Nephron progenitor cell (in vitro differentiated cells): ENCODE measurements at regions not wholly inside any gene's neighbourhood (a gene's known extent, or its start where the extent isn't known, plus 50 kb on each side); places are given as distances from the start of the nearest gene placed in this dataset.

Source experiments
- DNase-seq: peaks from one replicate; pipeline ENCODE4 v3.0.0; 2021
- H3K27ac Mint-ChIP-seq: 2 replicates; pipeline ENCODE4 v1.8.0; 2021; ENCODE audit warnings: mild to moderate bottlenecking, moderate library complexity, mixed read lengths
- H3K27me3 Mint-ChIP-seq: 2 replicates; pipeline ENCODE4 v1.8.0; 2021; ENCODE audit warnings: mild to moderate bottlenecking, low read depth, mixed read lengths; ENCODE audit not compliant: poor library complexity
- H3K36me3 Mint-ChIP-seq: 2 replicates; pipeline ENCODE4 v1.8.0; 2021; ENCODE audit warnings: low read depth, mixed read lengths
- H3K4me1 Mint-ChIP-seq: 2 replicates; pipeline ENCODE4 v1.8.0; 2021; ENCODE audit warnings: mixed read lengths
- H3K4me3 Mint-ChIP-seq: 2 replicates; pipeline ENCODE4 v1.8.0; 2021; ENCODE audit warnings: mild to moderate bottlenecking, moderate library complexity, mixed read lengths
- H3K9me3 Mint-ChIP-seq: 2 replicates; pipeline ENCODE4 v1.8.0; 2021; ENCODE audit warnings: mild to moderate bottlenecking, moderate library complexity, mixed read lengths
- TF ChIP-seq, protein P1 (sequence below): fragments of 200-600 bp; sonication (generic); IDR thresholded peaks from 2 replicates; pipeline ENCODE4 v1.5.0; 2021; ENCODE audit warnings: antibody characterized with exemption

DNA sequence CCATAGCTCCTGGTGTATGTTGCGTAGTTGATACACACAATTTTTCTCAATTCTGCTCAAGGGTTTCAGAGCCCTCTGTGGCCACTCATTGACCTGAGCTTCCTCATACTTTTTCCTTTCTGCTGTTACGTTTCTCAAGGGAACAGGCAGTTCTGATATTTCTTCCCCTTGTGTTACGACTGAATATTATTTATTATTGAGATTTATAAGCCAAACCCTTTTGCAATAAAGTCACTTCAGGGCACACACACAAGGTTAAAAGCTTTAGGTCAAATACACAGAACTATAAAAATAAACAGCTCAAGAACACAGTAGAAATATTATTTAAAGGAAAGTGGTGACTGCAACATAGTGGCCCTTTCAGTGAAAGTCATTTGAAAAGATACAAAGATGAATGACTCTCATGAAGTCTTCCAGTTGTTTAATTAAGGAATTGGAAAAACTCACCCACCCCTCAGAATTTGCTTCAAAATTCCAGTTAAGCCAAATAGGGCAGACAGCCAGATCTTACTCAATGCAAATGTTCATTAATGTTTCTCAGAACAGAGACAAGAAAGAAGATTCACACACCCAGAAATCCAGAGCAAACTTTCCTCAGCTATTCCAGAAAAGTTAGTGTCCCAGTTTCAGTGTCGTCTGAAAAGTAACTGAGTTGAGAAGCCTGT lies 179.7 kb downstream of the TRIB2 start:
- Mint-ChIP-seq H3K27me3 (peaks cover 7% of the 10 kb centered on the region), H3K4me1 (no peaks in the 10 kb centered on the region), H3K27ac (no peak overlapping the region), H3K4me3 (no peak overlapping the region), H3K36me3 (peaks cover 11% of the 10 kb centered on the region), H3K9me3 (peaks cover 30% of the 10 kb centered on the region)
- TF ChIP-seq, protein P1, sequence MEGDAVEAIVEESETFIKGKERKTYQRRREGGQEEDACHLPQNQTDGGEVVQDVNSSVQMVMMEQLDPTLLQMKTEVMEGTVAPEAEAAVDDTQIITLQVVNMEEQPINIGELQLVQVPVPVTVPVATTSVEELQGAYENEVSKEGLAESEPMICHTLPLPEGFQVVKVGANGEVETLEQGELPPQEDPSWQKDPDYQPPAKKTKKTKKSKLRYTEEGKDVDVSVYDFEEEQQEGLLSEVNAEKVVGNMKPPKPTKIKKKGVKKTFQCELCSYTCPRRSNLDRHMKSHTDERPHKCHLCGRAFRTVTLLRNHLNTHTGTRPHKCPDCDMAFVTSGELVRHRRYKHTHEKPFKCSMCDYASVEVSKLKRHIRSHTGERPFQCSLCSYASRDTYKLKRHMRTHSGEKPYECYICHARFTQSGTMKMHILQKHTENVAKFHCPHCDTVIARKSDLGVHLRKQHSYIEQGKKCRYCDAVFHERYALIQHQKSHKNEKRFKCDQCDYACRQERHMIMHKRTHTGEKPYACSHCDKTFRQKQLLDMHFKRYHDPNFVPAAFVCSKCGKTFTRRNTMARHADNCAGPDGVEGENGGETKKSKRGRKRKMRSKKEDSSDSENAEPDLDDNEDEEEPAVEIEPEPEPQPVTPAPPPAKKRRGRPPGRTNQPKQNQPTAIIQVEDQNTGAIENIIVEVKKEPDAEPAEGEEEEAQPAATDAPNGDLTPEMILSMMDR: no peak
- no peak for DNase-seq

DNA sequence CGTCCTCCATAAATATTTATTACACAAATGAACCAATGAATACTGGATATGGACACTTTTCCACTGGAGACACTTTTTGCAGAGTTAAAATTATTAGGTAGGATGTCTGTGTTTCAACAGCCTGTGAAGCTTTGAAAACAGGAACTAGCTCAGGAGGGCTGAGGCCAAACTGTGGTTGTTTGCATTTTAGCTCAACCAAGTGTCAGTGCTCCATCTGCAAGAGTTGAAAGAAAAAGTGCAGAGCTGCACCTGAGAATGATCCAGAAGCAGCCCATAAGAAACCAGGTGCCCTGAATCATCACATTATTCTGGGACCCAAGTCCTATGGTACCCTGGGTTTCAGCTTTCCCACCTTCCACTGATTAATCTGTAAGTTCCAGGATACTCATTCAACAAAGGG lies 180.4 kb downstream of the TRIB2 start:
- H3K4me3 Mint-ChIP-seq: no peak overlapping the region
- H3K36me3 Mint-ChIP-seq: peaks cover 4% of the 10 kb centered on the region
- peaks cover 3% of the 10 kb centered on the region for H3K27me3 Mint-ChIP-seq
- H3K27ac Mint-ChIP-seq: no peak overlapping the region
- no peaks in the 10 kb centered on the region for H3K4me1 Mint-ChIP-seq
- TF ChIP-seq, protein P1: no peak
- peaks cover 23% of the 10 kb centered on the region for H3K9me3 Mint-ChIP-seq
- DNase-seq: no peak

DNA sequence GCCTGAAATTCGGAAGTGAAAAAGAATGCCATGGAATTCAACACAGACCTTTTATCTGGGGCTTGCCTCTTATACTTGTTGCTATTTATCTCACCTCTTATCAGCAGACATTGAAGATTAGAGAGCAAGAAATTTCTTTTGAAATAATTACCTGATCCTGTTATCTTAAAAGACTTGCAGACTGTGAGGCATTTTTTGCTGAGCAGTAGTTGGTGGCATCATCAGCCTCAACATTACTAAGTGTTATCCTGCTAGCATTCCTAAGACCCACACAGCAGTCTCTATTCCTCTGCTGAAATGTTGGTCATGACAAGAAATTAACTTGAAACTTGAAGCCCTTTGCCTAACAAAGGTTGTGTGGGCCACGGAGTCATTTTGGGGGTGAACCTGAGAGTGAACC lies 186.5 kb downstream of the TRIB2 start:
- TF ChIP-seq, protein P1: no peak
- no peak for DNase-seq
- no peak overlapping the region for H3K27ac Mint-ChIP-seq
- H3K36me3 Mint-ChIP-seq: no peaks in the 10 kb centered on the region
- no peaks in the 10 kb centered on the region for H3K9me3 Mint-ChIP-seq
- H3K4me1 Mint-ChIP-seq: no peaks in the 10 kb centered on the region
- no peak overlapping the region for H3K4me3 Mint-ChIP-seq
- no peaks in the 10 kb centered on the region for H3K27me3 Mint-ChIP-seq

DNA sequence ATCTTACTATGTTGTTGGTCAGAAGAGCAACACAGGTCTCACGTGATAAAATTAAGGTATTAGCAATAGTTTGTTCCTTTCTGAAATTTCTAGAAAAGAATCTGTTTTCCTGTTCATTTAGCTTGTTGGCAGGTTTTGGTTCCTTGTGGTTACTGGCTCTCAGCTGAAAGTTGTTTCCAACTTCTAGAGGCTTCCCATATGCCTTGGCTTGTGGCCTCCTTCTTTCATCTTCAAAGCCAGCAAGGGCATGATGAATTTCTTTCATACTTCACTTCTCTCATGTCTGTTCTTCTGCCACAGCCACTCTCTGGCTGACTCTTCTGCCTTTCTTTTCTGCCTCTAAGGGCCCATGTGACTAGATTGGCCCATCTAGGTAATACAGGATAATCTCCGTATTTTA lies 193.7 kb downstream of the TRIB2 start:
- TF ChIP-seq, protein P1: no peak
- no peak overlapping the region for H3K4me3 Mint-ChIP-seq
- no peaks in the 10 kb centered on the region for H3K4me1 Mint-ChIP-seq
- DNase-seq: no peak
- H3K9me3 Mint-ChIP-seq: peaks cover 4% of the 10 kb centered on the region
- no peak overlapping the region for H3K27ac Mint-ChIP-seq
- no peaks in the 10 kb centered on the region for H3K27me3 Mint-ChIP-seq
- no peaks in the 10 kb centered on the region for H3K36me3 Mint-ChIP-seq

DNA sequence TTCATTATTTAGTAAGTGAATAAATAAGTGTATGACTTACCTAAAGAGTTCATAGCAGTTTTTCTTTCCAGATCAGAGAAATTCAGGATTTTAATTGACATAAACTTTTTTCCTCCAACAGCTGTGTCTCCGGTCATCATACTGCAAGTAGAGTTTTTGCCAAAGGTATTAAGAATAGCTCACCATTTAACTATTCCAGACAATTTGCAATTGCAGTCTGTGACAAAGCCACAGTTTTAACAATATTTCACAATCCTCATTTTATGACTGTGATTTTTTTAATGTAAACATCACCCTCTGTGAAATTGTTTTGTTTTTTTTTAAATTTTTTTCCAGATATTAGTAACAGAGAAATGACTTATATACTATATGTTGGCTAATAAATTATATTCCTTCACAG lies 199.1 kb downstream of the TRIB2 start:
- Mint-ChIP-seq H3K27ac (no peak overlapping the region), H3K4me1 (no peaks in the 10 kb centered on the region), H3K36me3 (no peaks in the 10 kb centered on the region), H3K4me3 (no peak overlapping the region), H3K9me3 (no peaks in the 10 kb centered on the region), H3K27me3 (peaks cover 4% of the 10 kb centered on the region)
- TF ChIP-seq, protein P1: no peak
- DNase-seq: no peak

DNA sequence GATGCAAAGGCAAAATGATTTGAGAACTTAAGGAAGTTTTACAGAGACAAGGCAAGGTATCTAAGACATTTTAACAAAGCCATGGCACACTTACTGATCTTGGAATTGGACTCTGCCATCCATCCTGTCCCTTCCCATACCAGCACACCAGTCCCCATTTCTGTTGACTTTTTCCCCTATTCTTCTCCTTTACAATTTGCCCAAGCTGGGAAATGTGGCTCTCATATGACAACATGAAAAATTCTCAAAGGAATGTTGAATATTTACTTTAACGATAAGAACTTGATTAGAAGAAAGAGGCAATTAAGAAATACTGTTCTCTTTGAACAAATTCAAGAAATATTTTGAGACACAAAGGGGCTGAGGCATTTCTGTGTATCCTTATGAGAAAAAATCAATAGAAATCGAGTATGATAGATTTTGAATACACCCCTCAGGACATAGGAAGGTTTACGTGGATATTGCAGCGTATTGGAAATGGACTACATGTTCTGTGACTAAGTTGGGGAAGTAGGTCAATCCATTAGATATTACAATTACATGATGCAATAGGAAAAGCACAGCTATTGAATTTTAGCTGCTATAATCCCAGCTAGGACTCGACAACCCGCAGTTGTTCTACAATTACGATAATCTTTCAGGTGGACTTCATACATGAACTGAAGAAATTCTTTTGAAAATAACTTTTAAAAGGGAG lies 201.6 kb downstream of the TRIB2 start:
- peaks cover 4% of the 10 kb centered on the region for H3K27me3 Mint-ChIP-seq
- no peak overlapping the region for H3K27ac Mint-ChIP-seq

More for the DNA sequence above, 201.6 kb downstream of the TRIB2 start:
- no peak for DNase-seq
- no peak overlapping the region for H3K4me3 Mint-ChIP-seq
- peaks cover 7% of the 10 kb centered on the region for H3K4me1 Mint-ChIP-seq
- no peaks in the 10 kb centered on the region for H3K9me3 Mint-ChIP-seq
- H3K36me3 Mint-ChIP-seq: no peaks in the 10 kb centered on the region
- TF ChIP-seq, protein P1: no peak
